HUES6 (cell line): ENCODE measurements at regions not wholly inside any gene's neighbourhood (a gene's known extent, or its start where the extent isn't known, plus 50 kb on each side); places are given as distances from the start of the nearest gene placed in this dataset.

Experiments used
- H3K27ac ChIP-seq: 2 replicates; pipeline ENCODE4 v1.7.0; 2013; ENCODE audit warnings: low read depth, mild to moderate bottlenecking, low read length, inconsistent platforms
- H3K27me3 ChIP-seq: 2 replicates; pipeline ENCODE4 v1.6.1; 2013; ENCODE audit warnings: low read length; ENCODE audit not compliant: control insufficient read depth, insufficient read depth
- H3K36me3 ChIP-seq: 2 replicates; pipeline ENCODE4 v1.6.1; 2013; ENCODE audit warnings: low read length; ENCODE audit not compliant: control insufficient read depth, insufficient read depth
- H3K4me1 ChIP-seq: 2 replicates; pipeline ENCODE4 v1.6.1; 2013; ENCODE audit warnings: low read length; ENCODE audit not compliant: control insufficient read depth, insufficient read depth
- H3K4me3 ChIP-seq: 2 replicates; pipeline ENCODE4 v1.5.1; 2013; ENCODE audit warnings: low read depth, low read length
- H3K9ac ChIP-seq: one replicate; pipeline ENCODE4 v1.6.1; 2013; ENCODE audit warnings: mild to moderate bottlenecking, low read length
- H3K9me3 ChIP-seq: 2 replicates; pipeline ENCODE4 v1.6.1; 2013; ENCODE audit warnings: low read depth, low read length; ENCODE audit not compliant: control insufficient read depth, insufficient read depth

- H3K27me3 ChIP-seq: no peaks in the 10 kb centered on the region
- no peak overlapping the region for H3K9ac ChIP-seq
- H3K27ac ChIP-seq: no peak overlapping the region
- no peaks in the 10 kb centered on the region for H3K36me3 ChIP-seq
- no peaks in the 10 kb centered on the region for H3K9me3 ChIP-seq
- no peak overlapping the region for H3K4me3 ChIP-seq
- H3K4me1 ChIP-seq: peaks cover 5% of the 10 kb centered on the region; the same call in 1 of the 2 replicates
Measured at GRCh38 chr4:16377887-16378286, 151.6 kb upstream of the TAPT1 start.

GRCh38 chr4:16365036-16365569 lies 138.8 kb upstream of the TAPT1 start:
- no peak overlapping the region for H3K9ac ChIP-seq
- H3K27me3 ChIP-seq: no peaks in the 10 kb centered on the region
- no peaks in the 10 kb centered on the region for H3K9me3 ChIP-seq
- H3K36me3 ChIP-seq: no peaks in the 10 kb centered on the region
- no peak overlapping the region for H3K4me3 ChIP-seq
- no peak overlapping the region for H3K27ac ChIP-seq
- no peaks in the 10 kb centered on the region for H3K4me1 ChIP-seq

- no peak overlapping the region for H3K27ac ChIP-seq
- no peaks in the 10 kb centered on the region for H3K4me1 ChIP-seq
- H3K27me3 ChIP-seq: no peaks in the 10 kb centered on the region
- H3K9me3 ChIP-seq: no peaks in the 10 kb centered on the region
- H3K36me3 ChIP-seq: no peaks in the 10 kb centered on the region
- no peak overlapping the region for H3K9ac ChIP-seq
- H3K4me3 ChIP-seq: no peak overlapping the region
Measured at GRCh38 chr4:16360694-16361262, 134.5 kb upstream of the TAPT1 start.

- Histone ChIP-seq H3K9me3 (no peaks in the 10 kb centered on the region), H3K36me3 (no peaks in the 10 kb centered on the region), H3K4me1 (peaks cover 4% of the 10 kb centered on the region), H3K27me3 (no peaks in the 10 kb centered on the region), H3K9ac (no peak overlapping the region), H3K4me3 (no peak overlapping the region), H3K27ac (no peak overlapping the region)
Measured at GRCh38 chr4:16353165-16353564, 126.9 kb upstream of the TAPT1 start.

- Histone ChIP-seq H3K27ac (no peak overlapping the region), H3K4me1 (peaks cover 4% of the 10 kb centered on the region), H3K4me3 (no peak overlapping the region), H3K27me3 (no peaks in the 10 kb centered on the region), H3K9ac (no peak overlapping the region), H3K36me3 (no peaks in the 10 kb centered on the region), H3K9me3 (no peaks in the 10 kb centered on the region)
Measured at GRCh38 chr4:16351161-16351560, 124.9 kb upstream of the TAPT1 start.

GRCh38 chr4:16344853-16345252 lies 118.6 kb upstream of the TAPT1 start:
- H3K4me3 ChIP-seq: no peak overlapping the region
- no peaks in the 10 kb centered on the region for H3K9me3 ChIP-seq
- no peaks in the 10 kb centered on the region for H3K36me3 ChIP-seq
- no peaks in the 10 kb centered on the region for H3K4me1 ChIP-seq
- H3K27me3 ChIP-seq: no peaks in the 10 kb centered on the region
- no peak overlapping the region for H3K27ac ChIP-seq
- no peak overlapping the region for H3K9ac ChIP-seq

- no peaks in the 10 kb centered on the region for H3K4me1 ChIP-seq
- H3K9ac ChIP-seq: no peak overlapping the region
- H3K36me3 ChIP-seq: no peaks in the 10 kb centered on the region
- H3K27ac ChIP-seq: no peak overlapping the region
- no peaks in the 10 kb centered on the region for H3K9me3 ChIP-seq
- no peak overlapping the region for H3K4me3 ChIP-seq
- H3K27me3 ChIP-seq: no peaks in the 10 kb centered on the region
Measured at GRCh38 chr4:16337936-16338335, 111.7 kb upstream of the TAPT1 start.

- Histone ChIP-seq H3K9me3 (no peaks in the 10 kb centered on the region), H3K27me3 (no peaks in the 10 kb centered on the region), H3K4me3 (no peak overlapping the region), H3K9ac (no peak overlapping the region), H3K36me3 (no peaks in the 10 kb centered on the region), H3K4me1 (no peaks in the 10 kb centered on the region), H3K27ac (no peak overlapping the region)
Measured at GRCh38 chr4:16334601-16335000, 108.3 kb upstream of the TAPT1 start.

GRCh38 chr4:16329797-16330134 lies 103.5 kb upstream of the TAPT1 start:
- no peaks in the 10 kb centered on the region for H3K4me1 ChIP-seq
- no peak overlapping the region for H3K4me3 ChIP-seq
- no peaks in the 10 kb centered on the region for H3K27me3 ChIP-seq
- H3K36me3 ChIP-seq: no peaks in the 10 kb centered on the region
- H3K9ac ChIP-seq: no peak overlapping the region
- no peaks in the 10 kb centered on the region for H3K9me3 ChIP-seq
- no peak overlapping the region for H3K27ac ChIP-seq

GRCh38 chr4:16329125-16329796 lies 103.0 kb upstream of the TAPT1 start:
- Histone ChIP-seq H3K27me3 (no peaks in the 10 kb centered on the region), H3K36me3 (no peaks in the 10 kb centered on the region), H3K9ac (no peak overlapping the region), H3K4me3 (no peak overlapping the region), H3K27ac (no peak overlapping the region), H3K4me1 (no peaks in the 10 kb centered on the region), H3K9me3 (no peaks in the 10 kb centered on the region)

- H3K9ac ChIP-seq: no peak overlapping the region
- no peak overlapping the region for H3K27ac ChIP-seq
- H3K27me3 ChIP-seq: no peaks in the 10 kb centered on the region
- 0 out of 2 replicates have a peak, but pooled peaks cover 6% of the 10 kb centered on the region for H3K9me3 ChIP-seq
- no peak overlapping the region for H3K4me3 ChIP-seq
- H3K36me3 ChIP-seq: no peaks in the 10 kb centered on the region
- no peaks in the 10 kb centered on the region for H3K4me1 ChIP-seq
Measured at GRCh38 chr4:16322183-16322582, 95.9 kb upstream of the TAPT1 start.
